ENCODE measurements at regions not wholly inside any gene's neighbourhood (a gene's known extent, or its start where the extent isn't known, plus 50 kb on each side); places are given as distances from the start of the nearest gene placed in this dataset.

DNA sequence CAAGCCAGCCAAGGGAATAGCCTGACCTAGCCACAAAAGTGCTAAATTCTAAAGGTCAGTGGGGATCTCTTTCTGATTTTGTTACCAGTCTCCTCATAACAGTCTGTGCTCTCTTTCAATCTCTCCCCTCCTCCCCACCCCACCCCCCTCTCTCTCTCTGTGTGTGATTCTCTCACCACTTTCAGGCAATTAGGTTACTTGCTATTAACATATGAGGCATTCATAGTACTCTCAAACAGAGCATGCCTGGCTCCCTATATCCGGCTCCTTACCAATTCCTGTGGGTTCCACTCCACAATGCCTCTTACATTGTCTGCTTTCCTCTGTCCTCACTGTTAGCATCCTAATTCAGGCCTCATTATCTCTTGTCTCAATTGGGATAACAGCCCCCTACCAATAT, 464.3 kb upstream of the DEPDC1 start:
- H3K4me3 ChIP-seq: no peak overlapping the region
- H3K4me1 ChIP-seq: no peaks in the 10 kb centered on the region
- no peak for DNase-seq (ENCODE audit: low spot score in 2 of 2)
- no peak for TF ChIP-seq CTCF (IDR thresholded peaks at IDR 0.05)
- no peaks in the 10 kb centered on the region for H3K36me3 ChIP-seq
- H3K27ac ChIP-seq: no peak overlapping the region
- intact Hi-C loops (cut with DNase I): no loop called here
- H3K27me3 ChIP-seq: no peaks in the 10 kb centered on the region
- no peaks in the 10 kb centered on the region for H3K9me3 ChIP-seq

DNA sequence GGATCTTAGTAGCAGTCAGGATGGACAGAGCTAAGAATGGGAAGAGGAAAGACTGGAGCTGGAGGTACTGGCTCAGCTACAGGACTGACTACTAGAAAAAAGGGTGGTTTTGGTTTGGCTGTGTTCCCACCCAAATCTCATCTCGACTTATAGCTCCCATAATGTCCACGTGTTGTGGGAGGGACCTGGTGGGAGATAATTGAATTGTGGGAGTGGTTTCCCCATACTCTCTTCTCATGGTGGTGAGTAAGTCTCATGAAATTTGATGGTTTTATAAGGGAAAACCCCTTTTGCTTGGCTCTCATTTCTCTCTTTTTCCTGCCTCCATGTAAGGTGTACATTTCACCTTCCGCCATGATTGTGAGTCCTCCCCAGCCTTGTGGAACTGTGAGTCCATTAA, 466.5 kb upstream of the DEPDC1 start:
- Histone ChIP-seq H3K4me1 (no peaks in the 10 kb centered on the region), H3K27ac (no peak overlapping the region), H3K36me3 (no peaks in the 10 kb centered on the region), H3K4me3 (no peak overlapping the region), H3K27me3 (no peaks in the 10 kb centered on the region), H3K9me3 (no peaks in the 10 kb centered on the region)
- TF ChIP-seq CTCF (IDR thresholded peaks at IDR 0.05): no peak
- no peak for DNase-seq (ENCODE audit: low spot score in 2 of 2)
- intact Hi-C loops (cut with DNase I): no loop called here

- no peak for TF ChIP-seq CTCF (IDR thresholded peaks at IDR 0.05)
- Histone ChIP-seq H3K27me3 (no peaks in the 10 kb centered on the region), H3K9me3 (no peaks in the 10 kb centered on the region), H3K36me3 (no peaks in the 10 kb centered on the region), H3K27ac (no peak overlapping the region), H3K4me3 (no peak overlapping the region), H3K4me1 (no peaks in the 10 kb centered on the region)
- no peak for DNase-seq (ENCODE audit: low spot score in 2 of 2)
- intact Hi-C loops (cut with DNase I): no loop called here
These were observed 472.6 kb upstream of the DEPDC1 start for GRCh38 chr1:68969441-68969840.

- Histone ChIP-seq H3K27me3 (no peaks in the 10 kb centered on the region), H3K9me3 (no peaks in the 10 kb centered on the region), H3K36me3 (no peaks in the 10 kb centered on the region), H3K4me1 (peaks cover 0 to 3% of the 10 kb centered on the region in 2 donors), H3K27ac (no peak overlapping the region), H3K4me3 (no peak overlapping the region)
- intact Hi-C loops (cut with DNase I): loop anchor here (10.0 kb wide), 1 partner anchor 154 kb away; no protein-coding TSS in a partner anchor
- no peak for TF ChIP-seq CTCF (IDR thresholded peaks at IDR 0.05)
- no peak for DNase-seq (ENCODE audit: low spot score in 2 of 2)
These were observed 473.7 kb upstream of the DEPDC1 start for GRCh38 chr1:68970571-68970970.

DNA sequence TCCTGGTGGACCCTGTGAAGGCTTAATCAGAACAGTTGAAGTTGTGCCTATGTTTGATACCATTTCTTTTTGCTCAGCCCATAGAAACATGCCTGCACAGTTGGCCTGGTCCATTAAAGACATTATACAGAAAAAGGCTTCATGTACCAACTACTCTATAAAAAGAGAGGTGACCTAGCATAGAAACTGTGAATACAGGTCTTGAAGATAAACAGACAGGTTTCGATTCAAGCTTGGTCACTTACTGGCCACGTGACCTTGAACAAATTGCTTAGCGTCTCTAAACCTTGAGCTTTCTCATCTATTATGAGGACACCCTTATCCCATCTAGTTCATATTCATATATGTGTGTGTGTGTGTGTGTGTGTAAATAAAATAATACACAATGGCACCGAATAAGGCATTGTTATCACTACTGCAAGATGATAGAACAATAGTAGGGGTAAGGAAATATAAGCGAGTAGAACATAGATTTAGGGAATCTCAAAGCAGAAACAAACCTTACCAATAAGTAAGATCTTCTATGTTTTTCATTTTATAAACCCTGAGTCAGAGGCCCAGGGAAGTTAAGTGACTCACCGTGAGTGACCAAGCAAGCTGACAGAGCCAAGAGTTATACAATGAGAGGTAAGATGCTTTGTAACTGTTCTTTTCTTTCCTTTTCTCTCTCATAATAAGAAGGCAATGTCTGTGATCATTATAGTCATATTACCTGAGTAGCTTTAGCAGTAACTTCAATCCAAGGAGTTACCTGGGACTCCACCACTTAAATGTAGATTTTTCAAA, 476.8 kb upstream of the DEPDC1 start:
- Histone ChIP-seq H3K4me3 (no peak overlapping the region), H3K36me3 (no peaks in the 10 kb centered on the region), H3K9me3 (no peaks in the 10 kb centered on the region), H3K27me3 (no peaks in the 10 kb centered on the region), H3K27ac (peak overlapping the region; percentile 28 to 50), H3K4me1 (peaks cover 0 to 3% of the 10 kb centered on the region in 2 donors)
- DNase-seq (ENCODE audit: low spot score in 2 of 2): no peak
- no peak for TF ChIP-seq CTCF (IDR thresholded peaks at IDR 0.05)
- intact Hi-C loops (cut with DNase I): loop anchor here (10.0 kb wide), 1 partner anchor 151 kb away; no protein-coding TSS in a partner anchor

Data from ascending aorta (tissue), 2 donors.